ENCODE measurements at regions not wholly inside any gene's neighbourhood (a gene's known extent, or its start where the extent isn't known, plus 50 kb on each side); places are given as distances from the start of the nearest gene placed in this dataset.
A peak's percentile ranks its signal among the peaks of the same experiment; 100 is the strongest.

DNA sequence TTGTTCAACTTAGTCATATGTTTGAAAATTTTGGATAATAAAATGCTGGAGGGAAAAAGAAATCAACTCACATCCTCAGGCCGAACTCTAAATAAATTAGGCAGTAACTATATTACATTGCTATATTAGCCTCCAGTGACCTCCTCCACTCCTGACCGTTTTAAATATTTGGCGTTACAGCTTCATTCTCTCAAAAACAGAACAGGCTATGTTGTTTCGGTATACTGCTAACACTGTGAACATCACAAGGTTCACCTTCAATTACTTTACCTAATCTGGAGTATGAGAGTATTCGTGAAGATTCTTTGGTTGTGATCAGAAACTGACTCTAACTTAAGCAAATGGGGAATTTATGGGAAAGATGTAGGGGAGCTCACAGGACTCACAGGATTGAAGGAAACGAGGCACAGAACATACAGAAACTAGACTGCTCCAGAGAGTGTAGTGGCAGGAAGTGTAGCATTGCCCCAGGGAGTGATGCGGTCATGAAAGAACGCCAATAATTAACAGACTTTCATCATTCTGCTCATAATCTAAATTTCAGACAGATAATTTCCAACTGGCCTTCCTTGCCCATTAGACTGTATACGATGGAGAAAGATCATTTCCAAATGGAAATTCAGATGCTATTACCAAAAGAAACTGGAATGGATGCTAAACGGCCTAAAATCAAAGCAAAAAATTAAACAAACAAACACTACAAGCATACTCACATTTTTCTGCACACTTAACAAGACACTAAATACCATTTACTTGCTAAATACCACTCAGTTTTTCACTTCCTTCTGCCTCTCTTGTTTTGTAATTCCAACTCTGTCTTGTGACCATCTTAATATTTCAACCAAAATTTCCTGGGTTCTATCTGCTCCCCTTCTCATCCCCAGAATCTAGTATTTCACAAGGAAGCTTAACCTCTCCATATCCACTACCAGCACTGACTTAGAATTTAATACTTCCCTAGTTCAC lies 110.1 kb upstream of the LPAR1 start (continued):
- TF ChIP-seq, protein P1, sequence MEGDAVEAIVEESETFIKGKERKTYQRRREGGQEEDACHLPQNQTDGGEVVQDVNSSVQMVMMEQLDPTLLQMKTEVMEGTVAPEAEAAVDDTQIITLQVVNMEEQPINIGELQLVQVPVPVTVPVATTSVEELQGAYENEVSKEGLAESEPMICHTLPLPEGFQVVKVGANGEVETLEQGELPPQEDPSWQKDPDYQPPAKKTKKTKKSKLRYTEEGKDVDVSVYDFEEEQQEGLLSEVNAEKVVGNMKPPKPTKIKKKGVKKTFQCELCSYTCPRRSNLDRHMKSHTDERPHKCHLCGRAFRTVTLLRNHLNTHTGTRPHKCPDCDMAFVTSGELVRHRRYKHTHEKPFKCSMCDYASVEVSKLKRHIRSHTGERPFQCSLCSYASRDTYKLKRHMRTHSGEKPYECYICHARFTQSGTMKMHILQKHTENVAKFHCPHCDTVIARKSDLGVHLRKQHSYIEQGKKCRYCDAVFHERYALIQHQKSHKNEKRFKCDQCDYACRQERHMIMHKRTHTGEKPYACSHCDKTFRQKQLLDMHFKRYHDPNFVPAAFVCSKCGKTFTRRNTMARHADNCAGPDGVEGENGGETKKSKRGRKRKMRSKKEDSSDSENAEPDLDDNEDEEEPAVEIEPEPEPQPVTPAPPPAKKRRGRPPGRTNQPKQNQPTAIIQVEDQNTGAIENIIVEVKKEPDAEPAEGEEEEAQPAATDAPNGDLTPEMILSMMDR (IDR thresholded peaks at IDR 0.05 in 2 of 3, conservative IDR thresholded peaks at IDR 0.05 in 1 of 3; ENCODE audit: control insufficient read depth in 2 of 3, extremely low read depth in 1 of 3, insufficient read depth in 1 of 3, low read depth in 3 of 3, low read length in 3 of 3) = no peak
- TF ChIP-seq RB1 (IDR thresholded peaks at IDR 0.05; ENCODE audit: borderline replicate concordance) (no peak), TCF12 (IDR thresholded peaks at IDR 0.05; ENCODE audit: low read depth, low read length) (no peak), SMARCA5 (IDR thresholded peaks at IDR 0.05) (no peak), HDAC6 (IDR thresholded peaks at IDR 0.05; ENCODE audit: unreplicated experiment) (no peak), ELK1 (IDR thresholded peaks at IDR 0.05; ENCODE audit: low read depth, low read length) (peak; percentile 35; the same call in 1 of the 2 replicates), SP1 (IDR thresholded peaks at IDR 0.05; ENCODE audit: low read depth, low read length) (no peak), MLLT1 (IDR thresholded peaks at IDR 0.05) (0 out of 2 replicates have a peak, but pooled peaks have one; percentile 53), ZBTB40 (IDR thresholded peaks at IDR 0.05; ENCODE audit: borderline replicate concordance) (no peak), POLR2AphosphoS2 (IDR thresholded peaks at IDR 0.05; ENCODE audit: low read depth, low read length) (no peak), EED (IDR thresholded peaks at IDR 0.05; ENCODE audit: low read depth) (no peak), ATF7 (IDR thresholded peaks at IDR 0.05; ENCODE audit: low read depth) (peak; percentile 70), NKRF (conservative IDR thresholded peaks at IDR 0.05) (no peak), NFXL1 (IDR thresholded peaks at IDR 0.05; ENCODE audit: borderline replicate concordance) (no peak)
- TF ChIP-seq, protein P2, sequence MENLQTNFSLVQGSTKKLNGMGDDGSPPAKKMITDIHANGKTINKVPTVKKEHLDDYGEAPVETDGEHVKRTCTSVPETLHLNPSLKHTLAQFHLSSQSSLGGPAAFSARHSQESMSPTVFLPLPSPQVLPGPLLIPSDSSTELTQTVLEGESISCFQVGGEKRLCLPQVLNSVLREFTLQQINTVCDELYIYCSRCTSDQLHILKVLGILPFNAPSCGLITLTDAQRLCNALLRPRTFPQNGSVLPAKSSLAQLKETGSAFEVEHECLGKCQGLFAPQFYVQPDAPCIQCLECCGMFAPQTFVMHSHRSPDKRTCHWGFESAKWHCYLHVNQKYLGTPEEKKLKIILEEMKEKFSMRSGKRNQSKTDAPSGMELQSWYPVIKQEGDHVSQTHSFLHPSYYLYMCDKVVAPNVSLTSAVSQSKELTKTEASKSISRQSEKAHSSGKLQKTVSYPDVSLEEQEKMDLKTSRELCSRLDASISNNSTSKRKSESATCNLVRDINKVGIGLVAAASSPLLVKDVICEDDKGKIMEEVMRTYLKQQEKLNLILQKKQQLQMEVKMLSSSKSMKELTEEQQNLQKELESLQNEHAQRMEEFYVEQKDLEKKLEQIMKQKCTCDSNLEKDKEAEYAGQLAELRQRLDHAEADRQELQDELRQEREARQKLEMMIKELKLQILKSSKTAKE (IDR thresholded peaks at IDR 0.05; ENCODE audit: low read depth, poor library complexity, severe bottlenecking) = no peak

All from GM12878 (cell line).